Panc1 (cell line): ENCODE measurements at regions not wholly inside any gene's neighbourhood (a gene's known extent, or its start where the extent isn't known, plus 50 kb on each side); places are given as distances from the start of the nearest gene placed in this dataset.

Experiments used
- TCF7L2 ChIP-seq: IDR thresholded peaks from 2 replicates; pipeline ENCODE4 v1.6.1; 2011; ENCODE audit warnings: mild to moderate bottlenecking, low read depth, low read length, inconsistent platforms
- TF ChIP-seq, protein P1 (sequence below): fragments of 450-650 bp; IDR thresholded peaks from 2 replicates; pipeline ENCODE4 v1.5.1; 2017; ENCODE audit warnings: mild to moderate bottlenecking

- TF ChIP-seq, protein P1, sequence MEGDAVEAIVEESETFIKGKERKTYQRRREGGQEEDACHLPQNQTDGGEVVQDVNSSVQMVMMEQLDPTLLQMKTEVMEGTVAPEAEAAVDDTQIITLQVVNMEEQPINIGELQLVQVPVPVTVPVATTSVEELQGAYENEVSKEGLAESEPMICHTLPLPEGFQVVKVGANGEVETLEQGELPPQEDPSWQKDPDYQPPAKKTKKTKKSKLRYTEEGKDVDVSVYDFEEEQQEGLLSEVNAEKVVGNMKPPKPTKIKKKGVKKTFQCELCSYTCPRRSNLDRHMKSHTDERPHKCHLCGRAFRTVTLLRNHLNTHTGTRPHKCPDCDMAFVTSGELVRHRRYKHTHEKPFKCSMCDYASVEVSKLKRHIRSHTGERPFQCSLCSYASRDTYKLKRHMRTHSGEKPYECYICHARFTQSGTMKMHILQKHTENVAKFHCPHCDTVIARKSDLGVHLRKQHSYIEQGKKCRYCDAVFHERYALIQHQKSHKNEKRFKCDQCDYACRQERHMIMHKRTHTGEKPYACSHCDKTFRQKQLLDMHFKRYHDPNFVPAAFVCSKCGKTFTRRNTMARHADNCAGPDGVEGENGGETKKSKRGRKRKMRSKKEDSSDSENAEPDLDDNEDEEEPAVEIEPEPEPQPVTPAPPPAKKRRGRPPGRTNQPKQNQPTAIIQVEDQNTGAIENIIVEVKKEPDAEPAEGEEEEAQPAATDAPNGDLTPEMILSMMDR = no peak
- TF ChIP-seq TCF7L2 = no peak
Observed at GRCh38 chr13:103639326-103639725, 573.1 kb upstream of the SLC10A2 start.
